ENCODE measurements at regions not wholly inside any gene's neighbourhood (a gene's known extent, or its start where the extent isn't known, plus 50 kb on each side); places are given as distances from the start of the nearest gene placed in this dataset.
"Not testable (repeated sequence)": the region's sequence is repeated elsewhere in the genome, so short reads cannot be mapped to it uniquely, and the experiment has no call there.

GRCh38 chr16:66084731-66085130, 281.8 kb upstream of the CDH5 start:
- DNase-seq; H3K36me3 Mint-ChIP-seq (ENCODE audit: insufficient read depth in 2 of 2); H3K4me3 Mint-ChIP-seq; H3K27ac Mint-ChIP-seq; H3K4me1 Mint-ChIP-seq (ENCODE audit: low read depth); ATAC-seq (replicated peaks in 1 of 2); H3K27me3 Mint-ChIP-seq (ENCODE audit: low read depth); H3K9me3 Mint-ChIP-seq: not testable (repeated sequence)

GRCh38 chr16:66084306-66084705, 282.2 kb upstream of the CDH5 start:
- no peak for DNase-seq
- H3K27me3 Mint-ChIP-seq (ENCODE audit: low read depth), result peaks cover 7% of the 10 kb centered on the region
- H3K4me1 Mint-ChIP-seq (ENCODE audit: low read depth), result no peaks in the 10 kb centered on the region
- no peaks in the 10 kb centered on the region for H3K36me3 Mint-ChIP-seq (ENCODE audit: insufficient read depth in 2 of 2)
- H3K27ac Mint-ChIP-seq, result no peak overlapping the region
- no peak for ATAC-seq (replicated peaks in 1 of 2)
- peaks cover 0 to 1% of the 10 kb centered on the region in 2 donors for H3K9me3 Mint-ChIP-seq
- H3K4me3 Mint-ChIP-seq, result no peak overlapping the region

- Mint-ChIP-seq H3K36me3 (ENCODE audit: insufficient read depth in 2 of 2) (no peaks in the 10 kb centered on the region), H3K27ac (no peak overlapping the region), H3K4me1 (ENCODE audit: low read depth) (no peaks in the 10 kb centered on the region), H3K27me3 (ENCODE audit: low read depth) (peaks cover 7% of the 10 kb centered on the region), H3K4me3 (no peak overlapping the region), H3K9me3 (peaks cover 0 to 1% of the 10 kb centered on the region in 2 donors)
- DNase-seq (no peak), ATAC-seq (replicated peaks in 1 of 2) (no peak)
These were observed 283.3 kb upstream of the CDH5 start for GRCh38 chr16:66083171-66083570.

DNA sequence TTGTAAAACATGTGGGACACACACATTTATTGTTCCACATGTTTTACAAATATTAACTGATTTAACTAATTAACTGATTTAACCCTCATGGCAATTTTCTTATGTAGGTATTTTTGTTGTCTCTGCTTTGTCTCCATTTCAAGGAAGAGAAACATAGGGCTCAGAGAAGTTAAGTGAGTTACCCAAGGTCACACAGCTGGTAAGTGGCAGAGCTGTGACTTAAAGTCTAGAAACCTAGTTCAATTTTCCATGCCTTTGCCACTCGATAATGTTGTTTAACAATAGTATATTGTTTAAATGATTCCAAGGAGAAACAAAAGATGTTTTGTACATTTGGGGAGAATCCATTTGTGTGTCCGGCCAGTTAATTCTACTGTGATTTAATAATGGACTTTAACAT, 284.1 kb upstream of the CDH5 start:
- ATAC-seq (replicated peaks in 1 of 2), result no peak
- no peak overlapping the region for H3K27ac Mint-ChIP-seq
- peaks cover 7% of the 10 kb centered on the region for H3K27me3 Mint-ChIP-seq (ENCODE audit: low read depth)

GRCh38 chr16:66081775-66082366, 284.6 kb upstream of the CDH5 start:
- DNase-seq (no peak), ATAC-seq (replicated peaks in 1 of 2) (no peak)
- Mint-ChIP-seq H3K4me1 (ENCODE audit: low read depth) (no peaks in the 10 kb centered on the region), H3K27ac (no peak overlapping the region), H3K36me3 (ENCODE audit: insufficient read depth in 2 of 2) (no peaks in the 10 kb centered on the region), H3K4me3 (no peak overlapping the region), H3K27me3 (ENCODE audit: low read depth) (peaks cover 7% of the 10 kb centered on the region), H3K9me3 (peaks cover 0 to 1% of the 10 kb centered on the region in 2 donors)

More for the DNA sequence above, 284.1 kb upstream of the CDH5 start:
- DNase-seq, result no peak
- H3K4me1 Mint-ChIP-seq (ENCODE audit: low read depth), result no peaks in the 10 kb centered on the region
- H3K36me3 Mint-ChIP-seq (ENCODE audit: insufficient read depth in 2 of 2), result no peaks in the 10 kb centered on the region
- H3K9me3 Mint-ChIP-seq, result peaks cover 0 to 1% of the 10 kb centered on the region in 2 donors
- no peak overlapping the region for H3K4me3 Mint-ChIP-seq

GRCh38 chr16:66079671-66080334, 286.7 kb upstream of the CDH5 start:
- H3K4me3 Mint-ChIP-seq, result no peak overlapping the region
- H3K27me3 Mint-ChIP-seq (ENCODE audit: low read depth), result peaks cover 6% of the 10 kb centered on the region
- DNase-seq, result no peak
- no peaks in the 10 kb centered on the region for H3K9me3 Mint-ChIP-seq
- ATAC-seq (replicated peaks in 1 of 2), result no peak
- H3K27ac Mint-ChIP-seq, result no peak overlapping the region
- H3K36me3 Mint-ChIP-seq (ENCODE audit: insufficient read depth in 2 of 2), result no peaks in the 10 kb centered on the region
- H3K4me1 Mint-ChIP-seq (ENCODE audit: low read depth), result no peaks in the 10 kb centered on the region

GRCh38 chr16:66070140-66070917, 296.2 kb upstream of the CDH5 start:
- Mint-ChIP-seq H3K4me3 (no peak overlapping the region), H3K4me1 (ENCODE audit: low read depth) (no peaks in the 10 kb centered on the region), H3K27me3 (ENCODE audit: low read depth) (peaks cover 12% of the 10 kb centered on the region), H3K36me3 (ENCODE audit: insufficient read depth in 2 of 2) (no peaks in the 10 kb centered on the region), H3K27ac (no peak overlapping the region), H3K9me3 (no peaks in the 10 kb centered on the region)
- ATAC-seq (replicated peaks in 1 of 2) (no peak), DNase-seq (no peak)

- no peak overlapping the region for H3K4me3 Mint-ChIP-seq
These were observed 296.9 kb upstream of the CDH5 start for GRCh38 chr16:66069587-66069986.

GRCh38 chr16:66066404-66066803, 300.1 kb upstream of the CDH5 start:
- no peak for ATAC-seq (replicated peaks in 1 of 2)

More at GRCh38 chr16:66069587-66069986, 296.9 kb upstream of the CDH5 start:
- H3K27me3 Mint-ChIP-seq (ENCODE audit: low read depth), result peaks cover 7% of the 10 kb centered on the region
- H3K4me1 Mint-ChIP-seq (ENCODE audit: low read depth), result no peaks in the 10 kb centered on the region
- no peak for ATAC-seq (replicated peaks in 1 of 2)
- DNase-seq, result no peak
- no peak overlapping the region for H3K27ac Mint-ChIP-seq
- H3K36me3 Mint-ChIP-seq (ENCODE audit: insufficient read depth in 2 of 2), result no peaks in the 10 kb centered on the region
- H3K9me3 Mint-ChIP-seq, result no peaks in the 10 kb centered on the region

DNA sequence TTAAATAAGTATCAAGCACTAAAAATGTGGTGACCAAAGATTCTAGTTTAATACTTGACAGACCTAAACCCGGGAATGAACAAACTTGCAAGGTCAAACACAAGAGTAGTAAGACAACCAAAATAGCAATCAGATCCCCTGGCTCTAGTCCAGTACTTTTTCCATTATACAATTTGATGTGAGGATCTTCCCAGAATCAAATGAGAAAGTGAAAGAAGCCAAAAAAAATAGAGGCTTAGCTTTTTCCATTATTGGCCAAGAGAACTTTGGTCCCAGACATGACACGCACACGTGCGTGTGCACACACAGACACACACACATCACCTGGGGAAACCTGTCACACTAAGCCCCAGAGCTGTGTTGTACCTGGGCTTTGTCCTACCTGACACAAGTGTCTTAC, 300.6 kb upstream of the CDH5 start:
- H3K4me1 Mint-ChIP-seq (ENCODE audit: low read depth), result no peaks in the 10 kb centered on the region
- H3K27ac Mint-ChIP-seq, result no peak overlapping the region
- DNase-seq (no peak), ATAC-seq (replicated peaks in 1 of 2) (no peak)
- no peak overlapping the region for H3K4me3 Mint-ChIP-seq
- no peaks in the 10 kb centered on the region for H3K36me3 Mint-ChIP-seq (ENCODE audit: insufficient read depth in 2 of 2)
- no peaks in the 10 kb centered on the region for H3K9me3 Mint-ChIP-seq
- no peaks in the 10 kb centered on the region for H3K27me3 Mint-ChIP-seq (ENCODE audit: low read depth)

More at GRCh38 chr16:66066404-66066803, 300.1 kb upstream of the CDH5 start:
- Mint-ChIP-seq H3K4me1 (ENCODE audit: low read depth) (no peaks in the 10 kb centered on the region), H3K9me3 (no peaks in the 10 kb centered on the region), H3K4me3 (no peak overlapping the region), H3K27me3 (ENCODE audit: low read depth) (no peaks in the 10 kb centered on the region), H3K36me3 (ENCODE audit: insufficient read depth in 2 of 2) (no peaks in the 10 kb centered on the region), H3K27ac (no peak overlapping the region)
- no peak for DNase-seq

- H3K27ac Mint-ChIP-seq, result no peak overlapping the region
- no peaks in the 10 kb centered on the region for H3K4me1 Mint-ChIP-seq (ENCODE audit: low read depth)
- no peaks in the 10 kb centered on the region for H3K9me3 Mint-ChIP-seq
- DNase-seq (no peak), ATAC-seq (replicated peaks in 1 of 2) (no peak)
- no peak overlapping the region for H3K4me3 Mint-ChIP-seq
- H3K27me3 Mint-ChIP-seq (ENCODE audit: low read depth), result no peaks in the 10 kb centered on the region
- H3K36me3 Mint-ChIP-seq (ENCODE audit: insufficient read depth in 2 of 2), result no peaks in the 10 kb centered on the region
These were observed 301.5 kb upstream of the CDH5 start for GRCh38 chr16:66064801-66065530.

GRCh38 chr16:66058832-66059231, 307.7 kb upstream of the CDH5 start:
- DNase-seq (no peak), ATAC-seq (replicated peaks in 1 of 2) (no peak)
- Mint-ChIP-seq H3K27ac (no peak overlapping the region), H3K4me1 (ENCODE audit: low read depth) (no peaks in the 10 kb centered on the region), H3K27me3 (ENCODE audit: low read depth) (no peaks in the 10 kb centered on the region), H3K9me3 (no peaks in the 10 kb centered on the region), H3K4me3 (no peak overlapping the region), H3K36me3 (ENCODE audit: insufficient read depth in 2 of 2) (no peaks in the 10 kb centered on the region)

DNA sequence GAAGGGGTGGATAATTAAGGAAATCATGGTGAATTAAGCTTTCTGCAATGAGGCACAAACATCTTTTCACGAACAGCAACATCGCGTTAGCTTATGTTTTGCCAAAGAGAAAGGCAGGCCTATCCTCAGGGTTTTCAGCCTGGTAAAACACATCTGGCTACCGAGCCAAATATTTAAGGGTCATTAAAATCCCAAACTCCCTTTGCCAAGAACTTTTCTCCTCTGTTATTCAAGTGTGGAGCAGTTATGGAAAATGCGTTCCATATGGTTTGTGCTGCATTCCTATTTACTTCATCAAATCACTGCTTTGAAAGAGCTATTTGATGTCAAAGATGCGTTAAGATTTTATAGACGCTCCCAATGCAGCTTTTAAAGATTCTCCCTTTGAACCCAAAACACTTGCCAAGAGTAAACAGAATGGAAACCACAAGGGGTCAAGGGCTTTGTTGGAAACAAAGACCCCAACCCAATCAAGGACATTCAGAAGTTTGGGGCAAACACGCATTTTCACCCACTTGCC, 308.3 kb upstream of the CDH5 start:
- DNase-seq (no peak), ATAC-seq (replicated peaks in 1 of 2) (no peak)
- H3K9me3 Mint-ChIP-seq, result no peaks in the 10 kb centered on the region
- no peak overlapping the region for H3K4me3 Mint-ChIP-seq
- H3K36me3 Mint-ChIP-seq (ENCODE audit: insufficient read depth in 2 of 2), result no peaks in the 10 kb centered on the region
- no peak overlapping the region for H3K27ac Mint-ChIP-seq
- H3K27me3 Mint-ChIP-seq (ENCODE audit: low read depth), result no peaks in the 10 kb centered on the region
- no peaks in the 10 kb centered on the region for H3K4me1 Mint-ChIP-seq (ENCODE audit: low read depth)
